Nephron (organoid): ENCODE measurements at regions not wholly inside any gene's neighbourhood (a gene's known extent, or its start where the extent isn't known, plus 50 kb on each side); places are given as distances from the start of the nearest gene placed in this dataset.
"Not testable (repeated sequence)": the region's sequence is repeated elsewhere in the genome, so short reads cannot be mapped to it uniquely, and the experiment has no call there.

Source experiments
- H3K27ac Mint-ChIP-seq, 3 experiments: 2 replicates each; pipeline ENCODE4 v1.8.0; 2020; ENCODE audit warnings: mixed read lengths in 3 of 3, mild to moderate bottlenecking in 2 of 3, moderate library complexity in 1 of 3
- H3K27me3 Mint-ChIP-seq: 2 replicates; pipeline ENCODE4 v1.8.0; 2021; ENCODE audit warnings: low read depth, mild to moderate bottlenecking, moderate library complexity, mixed read lengths
- H3K36me3 Mint-ChIP-seq: 2 replicates; pipeline ENCODE4 v1.8.0; 2020; ENCODE audit warnings: low read depth, mixed read lengths
- H3K4me1 Mint-ChIP-seq: 2 replicates; pipeline ENCODE4 v1.8.0; 2020; ENCODE audit warnings: mixed read lengths
- H3K4me3 Mint-ChIP-seq, 3 experiments: 2 replicates each; pipeline ENCODE4 v1.8.0; 2020; ENCODE audit warnings: mild to moderate bottlenecking in 3 of 3, mixed read lengths in 3 of 3, moderate library complexity in 2 of 3
- H3K9me3 Mint-ChIP-seq: 2 replicates; pipeline ENCODE4 v1.8.0; 2020; ENCODE audit warnings: mixed read lengths
- CTCF ChIP-seq, 3 experiments: fragments of 200-600 bp; sonication (generic); IDR thresholded peaks; one replicate each; pipeline ENCODE4 v1.5.0; 2021; ENCODE audit warnings: antibody characterized with exemption in 3 of 3; ENCODE audit not compliant: unreplicated experiment in 3 of 3

DNA sequence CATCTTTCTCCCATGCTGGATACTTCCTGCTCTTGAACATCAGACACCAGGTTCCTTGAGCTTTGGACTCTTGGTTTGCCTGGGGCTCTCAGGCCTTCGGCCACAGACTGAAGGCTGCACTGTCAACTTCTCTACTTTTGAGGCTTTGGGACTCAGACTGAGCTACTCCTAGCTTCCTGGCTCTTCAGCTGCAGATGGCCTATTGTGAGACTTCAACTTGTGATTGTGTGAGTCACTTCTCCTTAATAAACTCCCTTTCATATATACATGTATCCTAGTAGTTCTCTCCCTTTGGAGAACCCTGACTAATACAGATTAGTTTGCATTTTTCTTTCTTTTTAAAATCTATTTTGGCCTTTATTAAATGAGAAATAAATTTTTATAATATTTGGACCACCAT is 276.2 kb upstream of the SEMA3C start:
- no peak overlapping the region for H3K27ac Mint-ChIP-seq
- no peak overlapping the region for H3K4me3 Mint-ChIP-seq
- H3K36me3 Mint-ChIP-seq, result no peaks in the 10 kb centered on the region
- H3K27me3 Mint-ChIP-seq, result no peaks in the 10 kb centered on the region
- no peaks in the 10 kb centered on the region for H3K4me1 Mint-ChIP-seq
- H3K9me3 Mint-ChIP-seq, result no peaks in the 10 kb centered on the region
- no peak for TF ChIP-seq CTCF (IDR thresholded peaks at IDR 0.05; ENCODE audit: unreplicated experiment in 3 of 3)

DNA sequence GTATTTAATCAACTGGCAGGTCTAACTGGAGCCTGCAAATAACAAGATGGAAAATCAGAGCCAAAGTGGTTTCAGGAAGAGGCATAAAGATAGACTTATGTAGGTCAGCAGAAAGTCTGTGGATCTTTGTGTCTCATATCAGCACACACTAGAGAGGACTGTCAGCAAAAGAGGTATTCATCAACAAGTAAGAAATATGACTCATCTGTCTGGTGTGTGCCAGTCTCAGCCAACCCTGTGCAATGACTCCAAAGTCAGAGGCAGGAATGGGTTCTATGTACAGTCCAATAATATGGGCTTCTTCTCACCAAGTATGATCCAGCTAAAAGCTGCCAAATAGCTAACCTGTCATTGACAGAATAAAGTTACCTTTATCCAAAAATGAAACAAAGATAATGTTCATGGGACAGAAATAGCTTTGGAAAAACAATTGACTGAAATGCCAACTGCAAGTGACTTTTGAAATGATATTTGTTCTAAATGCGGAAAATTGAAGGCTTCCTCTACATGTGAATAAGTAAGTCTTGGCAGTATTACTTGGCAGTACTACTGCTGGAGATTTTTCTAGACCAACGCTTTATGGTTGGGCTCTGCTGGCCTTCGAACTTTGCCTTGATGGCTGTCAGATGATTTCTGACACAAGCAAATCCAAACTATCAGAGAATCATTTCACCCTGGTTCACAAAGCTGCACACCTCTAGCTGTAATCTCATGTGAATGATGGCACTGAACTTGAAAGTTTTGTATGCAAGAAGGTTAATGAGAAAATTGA is 272.3 kb upstream of the SEMA3C start:
- Mint-ChIP-seq H3K27me3 (no peaks in the 10 kb centered on the region), H3K4me3 (no peak overlapping the region), H3K4me1 (peaks cover 3% of the 10 kb centered on the region), H3K27ac (no peak overlapping the region), H3K9me3 (no peaks in the 10 kb centered on the region), H3K36me3 (no peaks in the 10 kb centered on the region)
- no peak for TF ChIP-seq CTCF (IDR thresholded peaks at IDR 0.05; ENCODE audit: unreplicated experiment in 3 of 3)

GRCh38 chr7:81187753-81188152 is 268.9 kb upstream of the SEMA3C start:
- H3K36me3 Mint-ChIP-seq, result no peaks in the 10 kb centered on the region
- H3K27ac Mint-ChIP-seq, result no peak overlapping the region
- H3K27me3 Mint-ChIP-seq, result no peaks in the 10 kb centered on the region
- H3K9me3 Mint-ChIP-seq, result no peaks in the 10 kb centered on the region
- TF ChIP-seq CTCF (IDR thresholded peaks at IDR 0.05; ENCODE audit: unreplicated experiment in 3 of 3), result no peak
- H3K4me1 Mint-ChIP-seq, result peaks cover 3% of the 10 kb centered on the region
- H3K4me3 Mint-ChIP-seq, result no peak overlapping the region

DNA sequence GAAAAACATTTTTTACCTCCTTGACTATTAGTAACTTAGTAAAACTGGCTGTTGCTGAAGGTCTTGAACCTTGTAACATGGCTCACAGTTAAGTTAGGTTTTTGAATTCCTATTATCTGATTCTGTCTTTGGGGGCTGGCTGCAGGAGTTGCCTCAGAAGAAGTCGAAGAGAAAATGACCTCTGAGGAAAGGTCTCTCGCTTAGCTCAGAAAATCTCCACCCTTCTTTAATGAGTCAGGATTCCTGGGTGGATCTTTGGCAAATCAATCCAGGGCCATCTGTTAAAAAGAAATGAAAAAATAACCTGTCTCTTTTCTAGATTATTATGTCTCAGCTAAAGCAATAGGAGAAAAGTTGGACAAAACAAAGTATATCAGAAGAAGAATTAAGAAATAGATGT is 267.8 kb upstream of the SEMA3C start:
- Mint-ChIP-seq H3K36me3 (no peaks in the 10 kb centered on the region), H3K27ac (no peak overlapping the region), H3K27me3 (no peaks in the 10 kb centered on the region), H3K4me1 (peaks cover 3% of the 10 kb centered on the region), H3K9me3 (no peaks in the 10 kb centered on the region), H3K4me3 (no peak overlapping the region)
- TF ChIP-seq CTCF (IDR thresholded peaks at IDR 0.05; ENCODE audit: unreplicated experiment in 3 of 3), result no peak

- H3K4me3 Mint-ChIP-seq, result no peak overlapping the region
- no peak for TF ChIP-seq CTCF (IDR thresholded peaks at IDR 0.05; ENCODE audit: unreplicated experiment in 3 of 3)
- H3K27me3 Mint-ChIP-seq, result no peaks in the 10 kb centered on the region
- no peak overlapping the region for H3K27ac Mint-ChIP-seq
- H3K36me3 Mint-ChIP-seq, result no peaks in the 10 kb centered on the region
- peaks cover 4% of the 10 kb centered on the region for H3K9me3 Mint-ChIP-seq
- H3K4me1 Mint-ChIP-seq, result peaks cover 3% of the 10 kb centered on the region
Measured at GRCh38 chr7:81185072-81185471, 266.2 kb upstream of the SEMA3C start.

DNA sequence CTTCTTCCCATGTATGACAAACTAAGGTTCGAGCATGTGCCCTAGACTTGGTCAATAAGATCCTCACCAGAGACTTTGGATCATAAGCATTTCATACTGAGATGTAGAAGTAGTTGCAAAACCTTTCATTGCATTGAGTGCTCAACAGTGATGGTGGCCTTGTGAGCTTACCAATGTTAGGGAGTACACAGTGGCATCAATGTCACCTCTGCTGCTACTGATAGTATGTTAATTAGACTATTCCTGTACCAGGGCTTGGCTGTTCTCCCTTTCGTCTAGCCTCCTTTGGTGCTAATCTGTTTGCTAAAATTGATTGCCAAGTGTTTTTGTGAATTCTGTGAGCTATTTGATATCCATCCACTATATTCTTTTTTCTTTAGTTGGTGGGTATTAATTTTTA is 264.5 kb upstream of the SEMA3C start:
- TF ChIP-seq CTCF (IDR thresholded peaks at IDR 0.05; ENCODE audit: unreplicated experiment in 3 of 3), result no peak
- Mint-ChIP-seq H3K36me3 (no peaks in the 10 kb centered on the region), H3K4me1 (no peaks in the 10 kb centered on the region), H3K27me3 (no peaks in the 10 kb centered on the region), H3K27ac (no peak overlapping the region), H3K4me3 (no peak overlapping the region), H3K9me3 (peaks cover 14% of the 10 kb centered on the region)

DNA sequence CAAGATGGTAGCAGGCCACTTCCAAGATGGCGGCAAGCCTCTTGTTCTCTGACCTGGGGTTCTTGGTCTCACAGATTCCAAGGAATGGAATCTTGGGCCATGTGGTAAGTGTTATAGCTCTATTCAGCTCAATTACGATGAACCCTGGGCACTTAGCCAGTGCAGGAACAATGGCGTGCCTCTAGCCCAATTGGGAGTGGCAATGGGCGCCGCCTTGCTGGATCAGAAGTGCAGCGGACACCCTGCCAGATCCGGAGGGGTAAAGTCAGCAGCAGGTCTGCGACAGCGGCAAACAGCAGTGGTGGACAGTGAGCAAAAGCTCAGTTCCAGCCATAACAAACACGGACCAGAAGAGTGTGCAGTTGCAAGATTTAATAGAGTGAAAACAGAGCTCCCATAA is 263.2 kb upstream of the SEMA3C start:
- H3K27me3 Mint-ChIP-seq, H3K4me3 Mint-ChIP-seq, H3K4me1 Mint-ChIP-seq, H3K36me3 Mint-ChIP-seq, H3K27ac Mint-ChIP-seq: not testable (repeated sequence)
- H3K9me3 Mint-ChIP-seq, result peaks cover 20% of the 10 kb centered on the region
